HG03575 (cell line): ENCODE measurements at regions not wholly inside any gene's neighbourhood (a gene's known extent, or its start where the extent isn't known, plus 50 kb on each side); places are given as distances from the start of the nearest gene placed in this dataset.

Source experiments
- ATAC-seq: cut with Tn5 transposase; IDR thresholded peaks from one replicate; pipeline ENCODE4 v1.9.1; 2021; ENCODE audit not compliant: unreplicated experiment, insufficient number of reproducible peaks, low FRiP score; ENCODE audit errors: extremely low read depth

DNA sequence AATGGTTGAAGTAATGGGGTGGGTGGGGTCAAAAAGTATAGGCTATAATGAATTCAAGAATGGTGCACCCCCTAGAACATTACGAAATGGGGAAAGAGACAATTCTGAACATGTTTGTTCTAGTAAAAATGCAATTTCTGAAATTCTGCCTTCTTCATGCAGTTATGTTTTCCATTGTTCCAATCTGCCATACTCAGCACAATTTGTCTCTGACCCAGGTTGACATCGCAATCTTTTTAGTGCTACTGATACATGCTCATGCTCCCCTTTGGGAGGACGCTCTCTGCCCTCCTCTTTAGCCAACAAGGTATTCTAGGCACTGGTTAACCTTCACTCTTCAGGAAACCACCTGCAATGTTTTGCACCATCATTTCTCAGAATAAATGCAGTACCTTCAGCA is 1303.9 kb upstream of the PIK3C3 start:
- ATAC-seq: no peak

DNA sequence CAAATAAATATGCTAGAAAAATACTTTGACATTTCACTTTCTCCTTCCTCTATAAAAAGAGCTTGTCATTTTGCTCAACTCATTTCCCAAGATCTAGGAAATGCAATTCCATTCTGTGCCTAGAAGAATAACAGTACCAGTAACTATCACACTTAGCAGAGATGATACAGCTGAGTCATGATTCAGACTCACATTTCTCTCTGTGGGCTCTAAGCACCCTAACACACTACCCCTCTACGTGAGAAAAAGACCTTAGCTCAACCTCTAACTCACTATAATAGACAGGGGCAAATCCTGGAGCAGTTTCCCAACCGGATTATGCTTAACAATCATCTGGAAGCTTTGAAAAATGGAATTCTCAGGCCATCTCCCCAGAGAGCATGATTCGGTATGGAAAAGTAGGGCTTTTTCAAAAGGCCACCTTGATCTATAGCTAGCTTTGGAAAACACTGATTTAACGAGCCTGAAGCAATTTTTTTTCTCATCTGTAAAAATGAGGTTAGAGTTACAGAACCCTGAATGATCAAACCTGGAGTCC is 1312.3 kb upstream of the PIK3C3 start:
- no peak for ATAC-seq

DNA sequence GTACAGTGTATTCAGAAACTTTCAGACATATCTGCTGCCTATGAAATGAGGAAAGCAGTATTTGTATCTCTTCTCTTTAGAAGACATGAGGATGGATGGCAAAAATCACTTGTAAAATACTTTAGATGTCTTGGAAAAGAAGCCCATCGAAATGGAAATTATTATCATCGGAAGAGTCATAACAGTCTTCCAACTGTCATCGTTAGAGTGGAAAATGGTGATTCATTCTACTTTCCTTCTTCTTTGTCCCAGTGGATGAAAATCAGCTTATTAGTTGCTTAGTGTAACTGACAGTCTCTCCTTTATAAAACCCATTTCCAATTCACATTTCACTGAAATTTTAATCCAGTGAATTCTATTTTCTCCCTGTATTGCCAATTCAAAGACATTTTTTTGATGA is 1323.7 kb upstream of the PIK3C3 start:
- no peak for ATAC-seq

DNA sequence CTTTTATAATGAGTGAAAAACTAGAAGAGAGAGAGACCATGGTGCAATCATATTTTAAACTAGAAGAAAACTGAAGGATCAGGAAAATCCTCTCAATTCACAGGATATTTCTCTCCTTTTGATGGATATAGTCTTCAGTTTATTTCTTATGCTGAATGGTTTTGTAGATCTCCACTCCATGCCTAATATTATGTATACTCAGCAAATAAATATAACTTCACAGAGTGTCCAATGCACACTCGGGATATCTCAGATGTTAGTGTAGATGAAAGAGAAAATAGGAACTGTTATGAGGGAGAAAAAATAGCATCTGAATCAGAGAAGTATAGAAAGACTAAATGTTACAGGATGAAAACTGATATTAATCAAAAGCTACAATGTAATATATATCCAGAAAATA is 1324.5 kb upstream of the PIK3C3 start:
- no peak for ATAC-seq

DNA sequence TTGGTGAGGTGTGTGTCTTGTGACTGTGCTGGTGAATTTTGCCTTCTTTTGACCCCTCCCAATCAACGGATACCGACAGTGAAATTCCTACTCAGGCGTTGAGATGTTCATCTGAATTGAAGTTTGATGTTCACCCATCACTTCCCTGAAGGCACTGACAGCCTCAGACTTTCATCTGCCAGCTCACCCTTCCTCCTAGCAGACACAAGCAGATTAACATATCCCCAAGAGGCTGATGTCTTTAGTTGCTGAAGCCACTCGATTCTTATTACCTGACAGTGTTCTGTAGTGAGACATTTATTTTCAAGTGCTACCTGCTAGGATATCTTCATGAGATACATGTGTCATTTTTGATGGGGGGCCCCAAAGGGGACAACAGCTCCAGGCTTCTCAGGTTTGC is 1330.1 kb upstream of the PIK3C3 start:
- no peak for ATAC-seq

DNA sequence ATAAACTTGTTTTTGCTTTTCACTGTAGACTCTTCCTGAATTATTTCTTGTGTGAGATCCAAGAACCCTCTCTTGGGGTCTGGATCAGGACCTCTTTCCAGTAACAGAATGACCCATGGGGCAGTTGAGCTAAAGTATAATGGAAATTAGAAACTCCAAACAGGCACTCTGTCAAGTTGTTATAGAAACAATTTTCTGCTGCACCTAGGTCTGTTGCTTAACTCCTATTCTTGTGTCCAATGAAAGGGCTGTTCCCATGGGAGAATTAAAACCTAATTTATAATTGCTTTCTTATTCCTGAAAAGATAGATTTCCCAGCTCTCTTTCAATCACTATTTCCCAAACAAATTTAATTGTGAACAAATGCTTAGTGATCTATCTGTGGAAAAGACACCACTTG is 1341.3 kb upstream of the PIK3C3 start:
- ATAC-seq: no peak

DNA sequence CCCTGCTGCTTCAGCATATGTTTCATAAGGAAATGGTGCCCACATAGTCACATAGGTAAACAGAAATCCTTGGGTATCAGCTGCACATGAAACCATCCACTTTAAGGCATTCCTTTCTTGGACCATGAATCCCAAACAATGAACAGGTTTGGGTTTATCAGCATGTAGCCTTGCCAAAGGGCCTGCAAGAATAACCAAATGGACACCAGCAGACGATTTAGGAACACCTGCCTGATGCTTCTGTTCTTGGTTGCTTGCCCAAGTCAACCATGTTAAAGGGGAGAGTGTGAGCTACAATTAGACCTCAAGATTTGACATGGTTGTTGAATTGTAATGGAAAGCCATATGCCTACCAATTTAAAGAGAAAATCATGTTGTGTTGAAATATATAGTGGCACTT is 1342.7 kb upstream of the PIK3C3 start:
- no peak for ATAC-seq

DNA sequence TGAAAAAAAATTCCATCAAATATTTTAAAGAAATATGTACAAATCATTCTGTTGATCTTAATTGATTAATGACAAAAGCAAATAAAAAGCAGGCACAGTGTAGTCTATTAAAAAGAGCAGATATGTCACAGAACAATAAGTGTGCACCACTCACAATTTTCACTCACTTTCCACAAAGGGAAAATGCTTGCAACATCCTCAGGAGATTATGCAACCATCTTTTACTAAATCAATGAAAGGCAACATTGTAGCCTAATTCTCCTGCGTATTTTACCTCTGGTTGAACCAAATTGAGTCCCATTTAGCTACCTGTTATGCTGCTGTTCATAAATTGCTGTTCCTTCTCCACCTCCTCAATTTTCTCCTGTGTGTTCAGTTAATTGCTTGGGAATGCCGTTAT is 1346.8 kb upstream of the PIK3C3 start:
- ATAC-seq: no peak

DNA sequence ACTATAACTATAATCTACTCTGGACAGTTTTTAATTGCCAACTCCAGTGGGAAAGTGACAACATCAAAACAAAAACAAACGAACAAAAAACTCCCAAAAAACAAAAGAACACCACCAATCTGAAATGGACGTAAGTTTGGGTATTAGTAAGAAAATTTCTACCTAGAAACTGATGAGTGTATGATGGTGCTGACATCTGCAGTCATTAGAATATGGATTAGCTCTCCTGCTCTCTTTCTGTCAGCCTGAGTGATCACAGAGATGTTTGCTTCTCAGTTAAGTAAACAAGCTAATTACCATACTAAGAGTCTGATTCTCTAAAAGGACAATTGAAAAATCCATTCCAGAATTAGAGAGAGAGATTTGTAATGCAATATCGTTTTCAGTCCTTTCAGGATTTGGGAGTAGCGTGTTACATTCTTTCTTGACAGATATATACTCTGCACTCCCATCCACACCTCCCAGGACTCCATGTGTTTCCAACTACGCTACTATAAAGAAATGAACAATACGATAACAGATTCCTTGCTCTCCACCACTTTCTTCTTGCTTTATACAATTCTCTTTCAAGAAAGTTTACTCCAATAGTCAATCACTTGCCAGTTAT is 1347.4 kb upstream of the PIK3C3 start:
- ATAC-seq: no peak

DNA sequence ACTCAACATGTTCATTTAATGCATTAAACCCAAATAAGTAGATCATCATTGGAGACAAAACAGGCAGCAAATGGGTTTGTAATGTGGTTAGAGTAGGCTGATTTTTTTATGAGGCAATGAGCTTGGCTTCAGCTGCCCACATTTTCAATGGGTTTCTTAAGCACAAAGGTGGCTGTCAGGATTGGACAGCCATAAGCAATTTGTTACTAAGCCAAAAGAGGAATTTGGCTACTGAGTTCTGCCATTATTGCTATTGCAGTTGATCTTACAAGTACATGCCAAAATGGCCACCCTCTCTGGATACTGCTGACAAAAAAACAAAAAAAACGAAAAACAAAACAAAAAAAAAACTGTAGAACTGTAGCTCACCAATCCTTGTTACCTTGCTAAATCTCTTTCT is 1348.0 kb upstream of the PIK3C3 start:
- no peak for ATAC-seq

DNA sequence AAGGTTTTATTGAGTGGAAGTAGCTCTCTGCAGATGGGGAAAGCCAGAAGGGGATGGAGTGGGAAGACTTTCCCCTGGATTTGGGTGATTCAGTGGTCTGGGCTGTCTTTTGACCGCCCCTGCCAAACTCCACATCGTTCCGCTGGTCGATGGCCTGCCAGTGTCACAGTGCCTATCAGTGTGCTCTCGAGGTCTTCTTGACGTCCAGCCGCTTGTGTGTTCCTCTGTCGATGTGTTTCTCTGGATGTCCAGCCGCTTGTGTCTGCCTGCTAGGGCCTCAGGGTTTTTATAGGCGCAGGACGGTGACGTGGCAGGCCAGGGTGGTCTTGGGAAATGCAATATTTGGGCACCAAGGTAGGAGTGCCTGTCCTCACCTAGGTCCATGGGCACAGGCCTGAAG is 1371.4 kb upstream of the PIK3C3 start:
- ATAC-seq: no peak

DNA sequence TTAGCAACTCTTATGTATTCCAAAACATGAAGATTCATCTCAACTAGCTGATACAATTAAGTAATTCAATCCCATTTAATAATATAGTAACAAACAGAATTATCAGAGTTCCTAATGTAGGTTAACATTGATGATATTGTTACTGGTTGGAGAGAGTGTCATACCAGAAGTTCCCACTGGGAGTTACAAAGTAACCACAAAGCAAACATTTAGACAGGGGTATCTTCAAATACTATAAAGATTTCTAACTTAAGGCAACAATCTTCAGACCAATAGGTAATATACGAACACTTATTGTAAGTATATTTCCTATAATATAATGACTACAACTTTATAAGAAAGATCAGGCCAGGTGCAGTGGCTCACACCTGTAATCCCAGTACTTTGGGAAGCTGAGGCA is 1372.9 kb upstream of the PIK3C3 start:
- ATAC-seq: no peak

DNA sequence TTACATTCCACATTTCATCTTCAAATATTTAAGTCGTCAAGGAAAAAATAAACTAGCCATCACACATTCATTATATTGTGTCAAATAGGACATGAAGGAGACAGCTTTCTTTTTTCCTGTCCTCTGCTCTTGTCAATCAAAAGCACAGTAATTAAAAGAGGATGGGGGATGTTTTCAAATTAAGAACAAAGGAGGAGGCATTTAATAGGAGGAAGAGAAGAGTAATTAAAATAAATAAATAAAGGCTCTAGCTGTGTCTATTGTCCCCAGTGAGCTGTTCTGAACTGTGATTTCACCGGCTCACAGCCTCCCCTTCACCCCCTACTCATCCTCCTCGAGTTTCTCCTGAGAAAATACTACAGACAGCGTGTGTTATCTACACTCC is 1377.1 kb upstream of the PIK3C3 start:
- no peak for ATAC-seq

DNA sequence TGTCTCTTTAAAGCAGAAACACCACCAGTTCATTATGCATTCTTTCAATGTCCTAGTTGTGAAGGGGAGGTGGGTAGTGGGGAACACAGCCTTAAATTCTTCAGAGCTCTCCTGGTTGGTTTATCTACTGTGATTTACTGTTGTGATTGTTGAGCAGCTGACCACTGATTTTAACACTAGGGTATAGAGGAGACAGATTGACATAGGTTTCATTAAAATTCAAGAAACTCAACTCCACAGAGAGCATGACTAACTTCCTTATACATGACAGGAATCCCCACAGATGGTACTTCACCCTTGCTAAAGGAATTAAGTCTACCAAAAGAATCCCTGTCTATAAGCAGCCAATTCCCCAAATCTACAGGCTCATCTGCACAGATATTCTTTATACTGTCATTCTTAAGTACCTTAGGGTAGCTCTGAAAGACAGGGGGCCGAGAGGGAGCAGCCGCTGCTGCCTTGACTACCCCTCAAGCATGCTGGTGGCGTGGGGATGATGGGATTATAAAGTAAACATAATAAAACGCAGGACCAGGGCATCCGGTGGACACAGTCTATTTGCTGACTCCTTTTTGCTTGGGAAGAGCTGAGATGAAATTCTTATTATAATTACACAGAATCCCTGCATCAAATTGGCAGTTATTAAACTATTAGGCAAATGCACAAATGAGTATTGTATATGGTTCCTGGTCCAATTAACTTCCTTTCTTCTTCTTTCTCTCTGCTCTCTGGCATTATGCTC is 1377.6 kb upstream of the PIK3C3 start:
- no peak for ATAC-seq

DNA sequence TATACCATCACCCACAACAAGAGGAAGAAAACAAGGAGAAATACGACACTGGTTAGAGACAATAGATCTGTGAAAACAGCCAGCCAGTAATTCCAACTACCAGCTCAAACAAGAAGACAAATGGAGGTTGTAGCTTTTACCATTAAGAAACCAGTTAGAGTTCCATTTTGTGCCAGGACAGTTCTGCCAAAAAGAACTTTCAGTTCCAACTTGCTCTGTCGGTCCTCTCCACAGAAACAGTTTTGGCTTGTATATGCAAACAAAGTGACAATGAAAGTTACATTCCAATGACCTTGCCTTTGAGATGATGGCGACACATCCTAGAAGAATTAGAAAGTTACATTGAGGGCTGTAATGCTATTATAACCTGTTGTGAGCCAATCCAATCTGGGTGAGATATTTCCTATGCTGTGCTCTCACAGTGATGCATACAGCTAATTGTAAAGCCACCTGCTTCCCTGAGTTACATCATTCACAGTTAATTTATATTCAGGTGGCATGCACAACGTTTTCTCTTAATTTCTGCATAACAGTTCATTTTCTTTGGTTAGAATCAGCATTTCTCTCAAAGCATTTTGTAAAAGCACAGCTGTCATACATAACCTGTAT is 1378.4 kb upstream of the PIK3C3 start:
- ATAC-seq: no peak

DNA sequence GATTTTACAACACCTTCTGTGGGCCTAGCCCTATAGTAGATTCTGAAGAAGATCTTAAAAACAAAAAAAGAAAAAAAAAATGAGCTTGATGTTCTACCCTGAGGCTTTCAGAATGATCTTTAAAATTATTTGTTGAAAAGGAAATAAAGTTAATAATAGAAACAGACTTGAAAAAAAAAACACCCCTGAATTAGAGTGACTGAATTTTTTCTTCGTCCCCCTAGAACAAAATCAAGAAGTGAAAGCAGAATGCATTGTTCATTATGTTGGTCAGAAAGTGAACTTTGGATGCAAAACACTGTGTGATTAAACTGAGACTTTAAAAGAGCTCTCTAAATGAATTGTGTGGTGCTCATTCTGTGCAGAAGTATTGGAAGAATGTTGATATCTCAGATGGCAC is 1384.4 kb upstream of the PIK3C3 start:
- no peak for ATAC-seq

DNA sequence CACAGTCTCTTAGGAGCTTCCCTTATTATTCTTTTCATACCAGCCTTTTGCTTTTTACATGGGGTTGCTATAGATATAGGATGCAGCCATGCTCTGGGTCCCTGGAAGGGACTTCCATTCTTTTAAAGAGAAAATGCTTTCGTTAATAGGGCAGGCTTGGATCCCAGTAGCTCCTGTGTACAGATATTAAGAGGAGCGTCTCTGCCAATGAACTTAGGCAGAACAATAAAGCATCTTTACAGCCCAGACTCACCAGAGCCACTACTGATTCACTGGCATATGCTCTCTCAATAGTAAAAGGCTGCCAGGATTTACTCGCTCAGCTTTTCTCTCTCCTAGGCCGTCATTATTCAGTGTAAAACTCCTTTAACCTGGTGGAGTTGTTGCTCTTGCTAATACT is 1385.4 kb upstream of the PIK3C3 start:
- ATAC-seq: no peak

DNA sequence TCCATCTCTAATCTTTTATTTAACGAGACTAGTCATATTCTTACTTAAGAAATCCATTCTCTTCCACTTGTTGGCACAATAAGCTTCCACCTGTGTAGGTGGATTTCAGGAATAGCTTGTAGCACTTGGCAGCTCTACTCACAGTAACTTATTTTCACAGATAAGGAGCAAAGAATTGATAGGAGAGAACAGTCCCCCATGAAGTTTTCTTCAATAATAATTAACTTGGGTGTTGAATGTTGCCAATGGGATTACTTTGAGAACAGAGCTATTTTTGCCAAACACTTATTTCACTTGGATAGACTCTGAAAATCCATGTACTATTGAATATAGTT is 1388.6 kb upstream of the PIK3C3 start:
- no peak for ATAC-seq

DNA sequence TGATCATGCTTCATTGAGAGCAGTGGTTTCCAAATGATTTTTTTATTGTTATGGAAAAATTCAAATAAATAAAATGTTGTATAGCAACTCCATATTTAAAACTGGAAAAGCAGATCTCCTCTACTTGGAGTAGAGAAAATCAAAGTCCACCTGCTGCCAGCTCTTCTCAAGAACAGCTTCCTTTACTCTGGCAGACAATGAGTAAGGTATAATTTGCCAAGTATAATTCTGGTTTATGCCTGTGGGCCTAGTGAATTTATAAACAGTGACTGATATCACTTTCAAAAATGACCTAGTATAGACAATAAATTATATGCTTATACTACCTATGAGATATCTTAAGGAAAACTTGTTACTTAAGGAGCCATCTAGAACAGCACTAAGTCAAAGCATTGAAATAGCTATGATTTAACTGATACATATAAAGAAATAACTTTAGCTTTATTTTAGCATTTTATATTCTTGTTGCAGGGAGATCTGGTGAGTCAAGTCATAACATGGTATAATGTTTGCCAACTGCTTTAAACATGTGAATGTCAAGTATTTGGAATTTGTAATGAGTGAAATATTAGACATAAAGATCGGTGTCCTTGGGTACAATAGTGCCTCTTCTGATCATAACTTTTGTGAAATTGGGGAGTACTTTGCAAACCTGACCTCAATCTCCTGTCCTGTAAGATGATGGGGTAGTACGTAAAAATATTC is 1389.1 kb upstream of the PIK3C3 start:
- no peak for ATAC-seq

DNA sequence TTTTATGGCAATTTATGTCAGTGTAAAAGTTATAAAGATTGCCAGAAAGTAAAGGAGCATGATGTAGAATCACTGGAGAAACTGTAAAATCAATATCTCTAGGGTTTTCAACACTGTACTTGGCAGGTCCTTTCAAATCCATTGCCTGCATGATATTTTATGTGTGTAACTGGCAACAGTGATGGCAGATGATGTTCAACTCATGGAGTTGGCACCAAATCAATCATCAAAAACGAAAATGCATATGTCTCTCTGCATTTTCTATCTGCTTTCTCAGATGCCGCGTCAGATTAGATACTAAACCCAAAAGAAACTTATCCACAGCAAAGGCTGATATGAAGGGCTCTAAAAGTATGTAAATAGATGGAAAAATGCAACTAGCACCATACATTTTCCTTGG is 1395.5 kb upstream of the PIK3C3 start:
- ATAC-seq: no peak
